ENCODE measurements at regions not wholly inside any gene's neighbourhood (a gene's known extent, or its start where the extent isn't known, plus 50 kb on each side); places are given as distances from the start of the nearest gene placed in this dataset.

GRCh38 chr3:124557-125179 lies 71.9 kb upstream of the CHL1 start:
- H3K4me3 ChIP-seq (ENCODE audit: low read length), result no peak overlapping the region
- H3K36me3 ChIP-seq (ENCODE audit: control insufficient read depth, insufficient read depth, low read length), result no peaks in the 10 kb centered on the region
- H3K4ac ChIP-seq (ENCODE audit: low read depth, low read length), result no peak overlapping the region
- no peak overlapping the region for H2BK120ac ChIP-seq (ENCODE audit: low read depth, low read length)
- no peak overlapping the region for H4K5ac ChIP-seq (ENCODE audit: low read length)
- H4K8ac ChIP-seq (ENCODE audit: low read depth, low read length), result no peak overlapping the region
- no peaks in the 10 kb centered on the region for H3K27me3 ChIP-seq (ENCODE audit: insufficient read depth, low read length, poor library complexity)
- H3K9ac ChIP-seq (ENCODE audit: low read length), result no peak overlapping the region
- no peak overlapping the region for H3K4me2 ChIP-seq (ENCODE audit: low read length)
- no peak overlapping the region for H3K18ac ChIP-seq (ENCODE audit: low read length)
- no peak for DNase-seq
- no peak overlapping the region for H3K23ac ChIP-seq (ENCODE audit: low read length)
- no peak overlapping the region for H3K56ac ChIP-seq (ENCODE audit: low read length)
- WGBS (ENCODE audit: extremely low coverage, insufficient coverage, low lambda C conversion rate), result no CpG with 5 or more reads among the region's 1 CpG
- H2BK5ac ChIP-seq (ENCODE audit: low read length), result no peak overlapping the region
- H3K79me2 ChIP-seq (ENCODE audit: control insufficient read depth, insufficient read depth, low read length), result no peaks in the 10 kb centered on the region
- no peak overlapping the region for H2BK15ac ChIP-seq (replicated peaks; ENCODE audit: low read depth)
- no peaks in the 10 kb centered on the region for H3K4me1 ChIP-seq (ENCODE audit: control insufficient read depth, low read depth, low read length)
- no peaks in the 10 kb centered on the region for H3K79me1 ChIP-seq (ENCODE audit: low read length)
- H2AK5ac ChIP-seq (ENCODE audit: low read length), result no peak overlapping the region
- H3K27ac ChIP-seq (ENCODE audit: low read depth, low read length), result no peak overlapping the region

GRCh38 chr3:128515-129172 lies 67.9 kb upstream of the CHL1 start:
- H2BK5ac ChIP-seq (ENCODE audit: low read length), result no peak overlapping the region
- no peak overlapping the region for H2BK15ac ChIP-seq (replicated peaks; ENCODE audit: low read depth)
- no peaks in the 10 kb centered on the region for H3K27me3 ChIP-seq (ENCODE audit: insufficient read depth, low read length, poor library complexity)
- H3K23ac ChIP-seq (ENCODE audit: low read length), result no peak overlapping the region
- no peak overlapping the region for H2AK5ac ChIP-seq (ENCODE audit: low read length)
- H3K79me1 ChIP-seq (ENCODE audit: low read length), result no peaks in the 10 kb centered on the region
- no peak overlapping the region for H3K27ac ChIP-seq (ENCODE audit: low read depth, low read length)
- no peak overlapping the region for H3K56ac ChIP-seq (ENCODE audit: low read length)
- H3K4me1 ChIP-seq (ENCODE audit: control insufficient read depth, low read depth, low read length), result no peaks in the 10 kb centered on the region
- H3K18ac ChIP-seq (ENCODE audit: low read length), result no peak overlapping the region
- no peak overlapping the region for H4K5ac ChIP-seq (ENCODE audit: low read length)
- no peak overlapping the region for H3K4me2 ChIP-seq (ENCODE audit: low read length)
- DNase-seq, result no peak
- no peaks in the 10 kb centered on the region for H3K79me2 ChIP-seq (ENCODE audit: control insufficient read depth, insufficient read depth, low read length)
- H2BK120ac ChIP-seq (ENCODE audit: low read depth, low read length), result no peak overlapping the region
- H3K9ac ChIP-seq (ENCODE audit: low read length), result no peak overlapping the region
- H3K4me3 ChIP-seq (ENCODE audit: low read length), result no peak overlapping the region
- H3K4ac ChIP-seq (ENCODE audit: low read depth, low read length), result no peak overlapping the region
- no peaks in the 10 kb centered on the region for H3K36me3 ChIP-seq (ENCODE audit: control insufficient read depth, insufficient read depth, low read length)
- H4K8ac ChIP-seq (ENCODE audit: low read depth, low read length), result no peak overlapping the region
- no CpG with 5 or more reads among the region's 3 CpGs for WGBS (ENCODE audit: extremely low coverage, insufficient coverage, low lambda C conversion rate)

GRCh38 chr3:131151-131888 lies 65.2 kb upstream of the CHL1 start:
- H3K36me3 ChIP-seq (ENCODE audit: control insufficient read depth, insufficient read depth, low read length), result no peaks in the 10 kb centered on the region
- no peak overlapping the region for H3K4me3 ChIP-seq (ENCODE audit: low read length)
- no peak overlapping the region for H3K27ac ChIP-seq (ENCODE audit: low read depth, low read length)

GRCh38 chr3:132378-132777 lies 64.2 kb upstream of the CHL1 start:
- Histone ChIP-seq H3K4me1 (ENCODE audit: control insufficient read depth, low read depth, low read length) (no peaks in the 10 kb centered on the region), H3K79me2 (ENCODE audit: control insufficient read depth, insufficient read depth, low read length) (no peaks in the 10 kb centered on the region), H4K8ac (ENCODE audit: low read depth, low read length) (no peak overlapping the region), H3K36me3 (ENCODE audit: control insufficient read depth, insufficient read depth, low read length) (no peaks in the 10 kb centered on the region), H4K5ac (ENCODE audit: low read length) (no peak overlapping the region), H3K56ac (ENCODE audit: low read length) (no peak overlapping the region), H3K4me2 (ENCODE audit: low read length) (no peak overlapping the region), H3K18ac (ENCODE audit: low read length) (no peak overlapping the region), H3K23ac (ENCODE audit: low read length) (no peak overlapping the region), H2AK5ac (ENCODE audit: low read length) (no peak overlapping the region), H3K9ac (ENCODE audit: low read length) (no peak overlapping the region), H2BK15ac (replicated peaks; ENCODE audit: low read depth) (no peak overlapping the region), H3K79me1 (ENCODE audit: low read length) (no peaks in the 10 kb centered on the region), H3K4ac (ENCODE audit: low read depth, low read length) (no peak overlapping the region), H2BK5ac (ENCODE audit: low read length) (no peak overlapping the region), H2BK120ac (ENCODE audit: low read depth, low read length) (no peak overlapping the region), H3K4me3 (ENCODE audit: low read length) (no peak overlapping the region), H3K27ac (ENCODE audit: low read depth, low read length) (no peak overlapping the region), H3K27me3 (ENCODE audit: insufficient read depth, low read length, poor library complexity) (no peaks in the 10 kb centered on the region)
- no peak for DNase-seq

More at GRCh38 chr3:131151-131888, 65.2 kb upstream of the CHL1 start:
- no peaks in the 10 kb centered on the region for H3K79me2 ChIP-seq (ENCODE audit: control insufficient read depth, insufficient read depth, low read length)
- H3K79me1 ChIP-seq (ENCODE audit: low read length), result no peaks in the 10 kb centered on the region
- H3K4me1 ChIP-seq (ENCODE audit: control insufficient read depth, low read depth, low read length), result no peaks in the 10 kb centered on the region
- no peak overlapping the region for H3K9ac ChIP-seq (ENCODE audit: low read length)
- no peak overlapping the region for H3K4ac ChIP-seq (ENCODE audit: low read depth, low read length)
- no peak overlapping the region for H2BK15ac ChIP-seq (replicated peaks; ENCODE audit: low read depth)
- H3K23ac ChIP-seq (ENCODE audit: low read length), result no peak overlapping the region
- no peaks in the 10 kb centered on the region for H3K27me3 ChIP-seq (ENCODE audit: insufficient read depth, low read length, poor library complexity)
- no peak overlapping the region for H3K4me2 ChIP-seq (ENCODE audit: low read length)
- H3K56ac ChIP-seq (ENCODE audit: low read length), result no peak overlapping the region
- no peak overlapping the region for H2BK120ac ChIP-seq (ENCODE audit: low read depth, low read length)
- no peak overlapping the region for H2BK5ac ChIP-seq (ENCODE audit: low read length)
- no peak overlapping the region for H4K5ac ChIP-seq (ENCODE audit: low read length)
- no peak overlapping the region for H3K18ac ChIP-seq (ENCODE audit: low read length)
- no CpG with 5 or more reads among the region's 5 CpGs for WGBS (ENCODE audit: extremely low coverage, insufficient coverage, low lambda C conversion rate)
- no peak overlapping the region for H4K8ac ChIP-seq (ENCODE audit: low read depth, low read length)
- no peak for DNase-seq
- no peak overlapping the region for H2AK5ac ChIP-seq (ENCODE audit: low read length)

GRCh38 chr3:132904-133303 lies 63.7 kb upstream of the CHL1 start:
- no peak overlapping the region for H3K27ac ChIP-seq (ENCODE audit: low read depth, low read length)
- WGBS (ENCODE audit: extremely low coverage, insufficient coverage, low lambda C conversion rate), result no CpG with 5 or more reads among the region's 2 CpGs
- no peak overlapping the region for H2BK5ac ChIP-seq (ENCODE audit: low read length)
- H2BK120ac ChIP-seq (ENCODE audit: low read depth, low read length), result no peak overlapping the region
- no peaks in the 10 kb centered on the region for H3K4me1 ChIP-seq (ENCODE audit: control insufficient read depth, low read depth, low read length)
- no peaks in the 10 kb centered on the region for H3K27me3 ChIP-seq (ENCODE audit: insufficient read depth, low read length, poor library complexity)
- no peaks in the 10 kb centered on the region for H3K36me3 ChIP-seq (ENCODE audit: control insufficient read depth, insufficient read depth, low read length)
- H4K8ac ChIP-seq (ENCODE audit: low read depth, low read length), result no peak overlapping the region
- no peaks in the 10 kb centered on the region for H3K79me1 ChIP-seq (ENCODE audit: low read length)
- no peak overlapping the region for H3K18ac ChIP-seq (ENCODE audit: low read length)
- no peak overlapping the region for H3K56ac ChIP-seq (ENCODE audit: low read length)
- no peak overlapping the region for H2BK15ac ChIP-seq (replicated peaks; ENCODE audit: low read depth)
- DNase-seq, result no peak
- no peak overlapping the region for H3K4me2 ChIP-seq (ENCODE audit: low read length)
- no peak overlapping the region for H2AK5ac ChIP-seq (ENCODE audit: low read length)
- H3K23ac ChIP-seq (ENCODE audit: low read length), result no peak overlapping the region
- no peak overlapping the region for H4K5ac ChIP-seq (ENCODE audit: low read length)
- no peak overlapping the region for H3K4ac ChIP-seq (ENCODE audit: low read depth, low read length)
- H3K9ac ChIP-seq (ENCODE audit: low read length), result no peak overlapping the region
- no peaks in the 10 kb centered on the region for H3K79me2 ChIP-seq (ENCODE audit: control insufficient read depth, insufficient read depth, low read length)
- no peak overlapping the region for H3K4me3 ChIP-seq (ENCODE audit: low read length)

Data from mesendoderm (in vitro differentiated cells).